HEK293 (cell line): ENCODE measurements at regions not wholly inside any gene's neighbourhood (a gene's known extent, or its start where the extent isn't known, plus 50 kb on each side); places are given as distances from the start of the nearest gene placed in this dataset.

Experiments
- ZBTB8A ChIP-seq: fragments of 450-650 bp; formaldehyde crosslinking; IDR thresholded peaks from 2 replicates; pipeline ENCODE4 v1.5.1; 2016; ENCODE audit warnings: missing biosample characterization, missing genetic modification characterization
- TF ChIP-seq, protein P1 (sequence below): fragments of 450-650 bp; formaldehyde crosslinking; IDR thresholded peaks from 2 replicates; pipeline ENCODE4 v1.5.1; 2016; ENCODE audit warnings: missing biosample characterization, missing genetic modification characterization
- TF ChIP-seq, protein P2 (sequence below): fragments of 450-650 bp; formaldehyde crosslinking; IDR thresholded peaks from 2 replicates; pipeline ENCODE4 v1.5.1; 2016; ENCODE audit warnings: missing biosample characterization, missing genetic modification characterization, borderline replicate concordance

DNA sequence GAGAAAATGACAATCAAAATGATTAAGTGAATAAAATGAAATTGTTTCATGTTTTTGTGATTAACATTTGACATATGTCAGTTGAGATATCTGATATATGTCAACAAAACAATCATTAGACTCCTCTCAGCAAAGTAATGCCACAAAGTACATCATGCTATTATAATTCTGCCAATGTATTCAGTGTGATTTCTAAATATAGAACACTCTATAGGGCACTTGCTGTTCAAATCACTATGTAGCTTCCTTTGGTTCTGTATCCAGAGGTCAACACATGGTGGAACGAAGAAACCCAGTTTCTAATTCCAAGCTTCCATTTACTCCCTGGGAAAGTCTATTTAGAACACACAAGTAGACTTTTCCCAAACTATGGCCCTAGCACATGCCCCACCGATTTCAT, 227.5 kb upstream of the FAM83B start:
- TF ChIP-seq, protein P1, sequence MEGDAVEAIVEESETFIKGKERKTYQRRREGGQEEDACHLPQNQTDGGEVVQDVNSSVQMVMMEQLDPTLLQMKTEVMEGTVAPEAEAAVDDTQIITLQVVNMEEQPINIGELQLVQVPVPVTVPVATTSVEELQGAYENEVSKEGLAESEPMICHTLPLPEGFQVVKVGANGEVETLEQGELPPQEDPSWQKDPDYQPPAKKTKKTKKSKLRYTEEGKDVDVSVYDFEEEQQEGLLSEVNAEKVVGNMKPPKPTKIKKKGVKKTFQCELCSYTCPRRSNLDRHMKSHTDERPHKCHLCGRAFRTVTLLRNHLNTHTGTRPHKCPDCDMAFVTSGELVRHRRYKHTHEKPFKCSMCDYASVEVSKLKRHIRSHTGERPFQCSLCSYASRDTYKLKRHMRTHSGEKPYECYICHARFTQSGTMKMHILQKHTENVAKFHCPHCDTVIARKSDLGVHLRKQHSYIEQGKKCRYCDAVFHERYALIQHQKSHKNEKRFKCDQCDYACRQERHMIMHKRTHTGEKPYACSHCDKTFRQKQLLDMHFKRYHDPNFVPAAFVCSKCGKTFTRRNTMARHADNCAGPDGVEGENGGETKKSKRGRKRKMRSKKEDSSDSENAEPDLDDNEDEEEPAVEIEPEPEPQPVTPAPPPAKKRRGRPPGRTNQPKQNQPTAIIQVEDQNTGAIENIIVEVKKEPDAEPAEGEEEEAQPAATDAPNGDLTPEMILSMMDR (tag by site-specific recombination) = no peak
- TF ChIP-seq, protein P2, sequence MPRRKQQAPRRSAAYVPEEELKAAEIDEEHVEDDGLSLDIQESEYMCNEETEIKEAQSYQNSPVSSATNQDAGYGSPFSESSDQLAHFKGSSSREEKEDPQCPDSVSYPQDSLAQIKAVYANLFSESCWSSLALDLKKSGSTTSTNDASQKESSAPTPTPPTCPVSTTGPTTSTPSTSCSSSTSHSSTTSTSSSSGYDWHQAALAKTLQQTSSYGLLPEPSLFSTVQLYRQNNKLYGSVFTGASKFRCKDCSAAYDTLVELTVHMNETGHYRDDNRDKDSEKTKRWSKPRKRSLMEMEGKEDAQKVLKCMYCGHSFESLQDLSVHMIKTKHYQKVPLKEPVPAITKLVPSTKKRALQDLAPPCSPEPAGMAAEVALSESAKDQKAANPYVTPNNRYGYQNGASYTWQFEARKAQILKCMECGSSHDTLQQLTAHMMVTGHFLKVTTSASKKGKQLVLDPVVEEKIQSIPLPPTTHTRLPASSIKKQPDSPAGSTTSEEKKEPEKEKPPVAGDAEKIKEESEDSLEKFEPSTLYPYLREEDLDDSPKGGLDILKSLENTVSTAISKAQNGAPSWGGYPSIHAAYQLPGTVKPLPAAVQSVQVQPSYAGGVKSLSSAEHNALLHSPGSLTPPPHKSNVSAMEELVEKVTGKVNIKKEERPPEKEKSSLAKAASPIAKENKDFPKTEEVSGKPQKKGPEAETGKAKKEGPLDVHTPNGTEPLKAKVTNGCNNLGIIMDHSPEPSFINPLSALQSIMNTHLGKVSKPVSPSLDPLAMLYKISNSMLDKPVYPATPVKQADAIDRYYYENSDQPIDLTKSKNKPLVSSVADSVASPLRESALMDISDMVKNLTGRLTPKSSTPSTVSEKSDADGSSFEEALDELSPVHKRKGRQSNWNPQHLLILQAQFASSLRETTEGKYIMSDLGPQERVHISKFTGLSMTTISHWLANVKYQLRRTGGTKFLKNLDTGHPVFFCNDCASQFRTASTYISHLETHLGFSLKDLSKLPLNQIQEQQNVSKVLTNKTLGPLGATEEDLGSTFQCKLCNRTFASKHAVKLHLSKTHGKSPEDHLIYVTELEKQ (tag by site-specific recombination) = no peak
- TF ChIP-seq ZBTB8A (tag by site-specific recombination) = no peak
